HG03097 (cell line): ENCODE measurements at regions not wholly inside any gene's neighbourhood (a gene's known extent, or its start where the extent isn't known, plus 50 kb on each side); places are given as distances from the start of the nearest gene placed in this dataset.
"Not testable (repeated sequence)": the region's sequence is repeated elsewhere in the genome, so short reads cannot be mapped to it uniquely, and the experiment has no call there.

Source experiments
- ATAC-seq: cut with Tn5 transposase; IDR thresholded peaks from one replicate; pipeline ENCODE4 v1.9.1; 2021; ENCODE audit not compliant: unreplicated experiment, low FRiP score

DNA sequence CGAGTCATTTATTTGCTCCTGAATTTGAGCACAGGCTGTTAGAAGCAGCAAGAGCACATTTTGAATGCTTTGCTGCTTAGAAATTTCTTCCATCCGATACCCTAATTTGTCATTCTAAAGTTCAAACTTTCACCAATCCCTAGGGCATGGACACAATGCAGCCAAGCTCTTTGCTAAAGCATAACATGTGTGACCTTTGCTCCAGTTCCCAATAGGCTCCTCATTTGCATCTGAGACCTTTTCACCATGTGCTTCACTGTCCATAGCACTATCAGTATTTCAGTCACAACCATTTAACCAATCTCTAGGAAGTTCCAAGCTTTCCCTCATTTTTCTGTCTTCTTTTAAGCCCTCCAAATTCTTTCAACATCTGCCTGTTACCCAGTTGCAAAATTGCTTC, 1333.1 kb downstream of the SI start:
- ATAC-seq, result no peak

DNA sequence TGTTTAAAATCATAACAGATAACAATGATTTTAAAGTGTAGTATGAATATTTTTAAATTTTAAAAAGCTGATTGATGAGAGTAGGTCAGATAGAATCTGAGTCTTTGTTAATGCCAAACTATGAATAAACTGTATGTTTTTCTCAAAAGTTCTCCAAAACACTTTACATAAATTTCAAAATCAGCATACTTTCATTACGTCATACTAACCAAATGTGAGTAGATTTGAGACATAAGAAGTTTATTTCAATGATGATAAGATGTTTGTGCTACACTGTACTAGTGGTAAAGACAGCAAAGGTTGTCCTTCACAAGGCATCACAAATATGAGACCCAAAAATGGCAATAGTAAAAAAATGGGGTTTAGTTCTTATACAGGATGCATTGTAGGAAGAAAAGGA, 1342.9 kb downstream of the SI start:
- no peak for ATAC-seq

DNA sequence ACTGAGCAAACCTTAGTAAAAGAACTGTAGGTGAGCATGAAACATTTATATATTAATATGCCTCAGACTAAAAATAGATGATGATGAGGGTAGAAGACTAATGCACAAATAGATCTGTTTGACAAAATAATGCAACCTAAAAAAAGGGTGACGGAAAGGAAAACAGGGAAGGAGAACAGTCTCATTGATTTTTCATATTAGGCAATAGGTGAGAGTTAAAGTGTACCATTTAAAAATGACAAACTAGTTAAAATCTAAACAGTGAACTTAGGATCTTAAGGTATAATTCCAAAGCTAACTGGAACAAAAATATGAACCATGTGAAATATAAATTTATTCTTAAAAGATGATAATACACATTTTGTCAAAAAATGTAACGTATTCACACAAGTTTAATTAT, 1347.6 kb downstream of the SI start:
- no peak for ATAC-seq

GRCh38 chr3:163726125-163726524, 1352.2 kb downstream of the SI start:
- no peak for ATAC-seq

- no peak for ATAC-seq
These were observed 1355.9 kb downstream of the SI start for GRCh38 chr3:163722405-163722804.

DNA sequence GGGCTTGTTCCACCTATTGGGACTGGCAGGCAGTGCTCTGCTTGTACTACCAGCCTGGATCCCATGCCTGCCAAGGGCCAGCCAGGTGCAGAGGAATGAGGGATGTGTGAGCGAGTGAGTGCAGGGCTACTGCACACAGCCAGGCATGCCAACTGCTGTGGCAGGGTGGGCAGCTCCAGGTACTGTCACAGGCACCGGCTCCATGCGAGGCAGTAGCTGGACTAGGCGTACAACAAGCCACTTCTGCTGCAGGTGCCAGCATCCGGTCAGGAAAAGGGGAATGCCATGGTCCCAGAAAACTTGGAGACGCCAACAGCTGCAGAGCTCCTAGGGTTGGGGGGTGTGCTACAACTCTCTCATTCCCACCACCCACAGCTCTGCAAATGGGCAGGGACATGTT, 1356.7 kb downstream of the SI start:
- no peak for ATAC-seq

- no peak for ATAC-seq
These were observed 1360.9 kb downstream of the SI start for GRCh38 chr3:163717377-163717776.

GRCh38 chr3:163708428-163708827, 1369.9 kb downstream of the SI start:
- ATAC-seq, result no peak

DNA sequence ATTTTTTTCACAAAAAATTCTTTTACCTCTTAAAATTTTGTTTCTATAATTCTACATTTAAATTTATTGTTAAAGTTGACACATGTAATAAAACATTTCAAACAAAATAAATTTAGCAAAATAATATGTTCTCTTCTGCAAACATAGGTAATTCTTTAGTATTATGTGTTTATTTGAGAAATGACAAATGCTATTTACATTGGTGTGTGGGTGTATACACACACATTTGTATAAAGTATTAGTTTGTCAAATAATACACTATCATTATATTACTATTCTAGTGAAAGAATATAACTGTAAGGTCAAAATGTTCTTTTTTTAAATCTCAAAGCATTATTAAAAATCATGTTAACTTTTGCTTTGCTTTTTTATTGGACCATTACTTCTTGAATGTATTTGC, 1370.6 kb downstream of the SI start:
- no peak for ATAC-seq

DNA sequence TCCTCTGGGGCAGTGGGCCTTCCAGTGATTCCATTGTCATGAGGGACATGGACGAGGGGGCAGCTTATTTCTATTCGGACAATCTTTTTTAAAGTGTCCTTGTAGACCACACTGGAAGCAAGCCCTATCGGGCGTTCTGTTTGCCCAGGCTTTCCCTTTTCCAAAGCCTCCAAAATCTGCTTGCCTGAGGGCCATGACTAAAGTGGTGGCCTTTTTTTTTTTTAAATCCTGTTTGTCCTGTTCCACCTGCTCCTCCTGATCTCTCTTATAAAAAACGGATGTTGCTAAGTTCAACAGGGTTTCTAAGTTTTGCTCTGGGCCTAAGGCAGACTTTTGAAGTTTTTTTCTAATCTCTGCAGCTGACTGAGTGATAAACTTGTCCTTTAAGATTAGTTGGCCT, 1380.1 kb downstream of the SI start:
- ATAC-seq, result not testable (repeated sequence)

DNA sequence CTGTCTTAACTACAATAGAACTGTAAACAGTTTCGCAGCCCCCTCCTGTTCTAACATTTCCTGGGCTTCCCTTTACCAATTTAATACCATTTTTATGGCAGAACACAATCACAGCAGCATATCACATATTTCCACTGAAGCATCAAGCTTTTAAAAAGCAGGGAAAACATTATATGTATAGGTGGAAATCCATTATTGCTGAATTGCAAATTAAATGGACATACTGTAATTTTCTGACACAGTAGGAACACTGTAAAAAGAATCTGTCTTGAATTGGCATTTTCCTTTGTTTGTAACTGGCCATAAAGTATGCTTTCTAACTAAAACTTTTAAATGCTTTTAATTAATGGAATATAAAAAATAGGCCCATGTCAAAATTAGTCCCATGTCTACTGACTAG, 1385.8 kb downstream of the SI start:
- no peak for ATAC-seq

DNA sequence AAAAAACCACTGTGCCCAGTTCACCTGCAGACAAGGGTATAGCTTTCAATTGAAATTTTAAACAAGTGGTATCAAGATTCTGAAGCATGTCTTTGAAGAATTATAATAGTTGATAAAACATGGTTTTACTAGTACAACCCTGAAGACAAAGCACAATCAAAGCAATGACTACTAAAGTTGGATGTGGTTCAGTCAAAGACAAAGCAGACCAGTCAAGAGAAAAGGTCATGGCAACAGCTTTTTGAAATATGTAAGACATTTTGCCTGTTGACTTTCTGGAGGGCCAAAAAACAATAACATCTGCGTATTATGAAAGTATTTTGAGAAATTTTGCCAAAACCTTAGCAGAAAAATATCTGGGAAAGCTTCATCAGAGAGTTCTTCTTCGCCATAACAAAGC, 1393.6 kb downstream of the SI start:
- ATAC-seq, result no peak

- no peak for ATAC-seq
These were observed 1405.3 kb downstream of the SI start for GRCh38 chr3:163672954-163673353.

- ATAC-seq, result no peak
These were observed 1407.1 kb downstream of the SI start for GRCh38 chr3:163671201-163671600.

- ATAC-seq, result no peak
These were observed 1413.8 kb downstream of the SI start for GRCh38 chr3:163664466-163664865.

DNA sequence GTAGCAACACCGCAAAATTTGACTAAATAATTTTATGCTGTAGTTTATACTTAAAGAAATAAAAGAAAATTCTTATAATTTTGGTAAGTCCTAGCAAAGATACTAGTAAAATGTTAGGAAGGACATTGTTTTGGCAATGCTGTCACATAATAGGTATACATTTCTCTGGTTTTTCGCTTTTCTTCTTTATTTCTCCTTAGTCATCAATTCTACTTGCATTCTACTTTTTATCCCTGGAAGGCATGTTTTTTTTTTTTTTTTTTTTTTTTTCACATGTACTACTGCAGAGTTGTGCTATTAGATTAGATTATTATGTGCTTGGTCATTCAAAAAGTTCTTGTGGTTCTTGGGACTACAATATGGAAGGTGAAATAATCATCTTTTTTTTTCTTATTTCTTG, 1421.2 kb downstream of the SI start:
- no peak for ATAC-seq

DNA sequence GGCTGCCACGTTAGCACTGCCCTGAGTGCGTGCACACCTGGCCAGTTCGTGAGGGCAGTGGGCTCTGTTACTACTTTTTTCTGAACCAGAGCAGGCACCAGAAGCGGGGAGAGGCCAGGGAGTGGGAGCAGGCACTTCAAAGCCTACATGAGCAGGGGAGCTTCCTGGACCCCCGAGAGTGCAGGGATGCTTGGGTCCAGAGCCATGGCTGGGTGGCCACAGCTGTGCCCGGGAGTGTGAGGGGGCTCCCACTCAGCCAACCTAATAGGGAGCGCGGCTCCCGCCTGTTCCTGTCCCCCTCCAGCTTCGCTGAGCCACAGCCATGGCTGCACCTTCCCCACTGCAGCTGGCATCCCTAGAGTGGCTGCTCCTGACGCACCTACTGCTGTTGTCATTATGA, 1423.3 kb downstream of the SI start:
- no peak for ATAC-seq

DNA sequence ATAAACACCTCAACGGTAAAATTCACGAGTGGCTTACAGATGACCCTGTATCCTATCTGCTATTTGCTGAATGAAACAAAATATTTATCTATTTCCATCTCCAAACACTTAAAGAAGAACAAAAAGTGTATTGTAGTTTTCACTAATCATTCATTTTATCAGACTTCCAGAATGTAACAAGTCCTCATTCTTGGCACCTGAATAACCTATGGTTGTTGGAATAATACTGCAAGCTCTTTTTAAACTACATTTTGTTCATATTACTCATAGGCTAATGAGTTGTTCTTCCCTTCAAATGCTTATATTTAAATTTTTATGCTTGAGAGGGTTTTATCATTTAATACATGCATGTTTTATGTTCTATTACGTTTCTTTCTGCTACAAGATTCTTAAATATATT, 1434.1 kb downstream of the SI start:
- no peak for ATAC-seq

- ATAC-seq, result no peak
These were observed 1445.6 kb downstream of the SI start for GRCh38 chr3:163632722-163633121.

DNA sequence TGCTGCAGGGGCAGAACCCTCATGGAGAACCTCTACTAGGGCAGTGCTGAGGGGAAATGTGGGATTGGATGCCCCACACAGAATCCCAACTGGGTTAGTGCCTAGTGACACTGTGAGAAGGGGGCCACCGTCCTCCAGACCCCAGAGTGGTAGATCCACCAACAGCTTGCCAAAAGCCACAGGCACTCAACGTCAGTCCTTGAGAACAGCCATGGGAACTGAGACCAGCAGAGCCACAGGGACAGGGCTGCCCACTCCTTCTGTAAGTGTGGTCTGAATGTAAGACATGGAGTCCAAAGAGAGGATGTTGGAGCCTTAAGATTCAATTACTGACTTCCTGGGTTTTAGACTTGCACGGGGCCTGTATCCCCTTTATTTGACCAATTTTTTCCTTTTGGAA, 1451.5 kb downstream of the SI start:
- no peak for ATAC-seq

DNA sequence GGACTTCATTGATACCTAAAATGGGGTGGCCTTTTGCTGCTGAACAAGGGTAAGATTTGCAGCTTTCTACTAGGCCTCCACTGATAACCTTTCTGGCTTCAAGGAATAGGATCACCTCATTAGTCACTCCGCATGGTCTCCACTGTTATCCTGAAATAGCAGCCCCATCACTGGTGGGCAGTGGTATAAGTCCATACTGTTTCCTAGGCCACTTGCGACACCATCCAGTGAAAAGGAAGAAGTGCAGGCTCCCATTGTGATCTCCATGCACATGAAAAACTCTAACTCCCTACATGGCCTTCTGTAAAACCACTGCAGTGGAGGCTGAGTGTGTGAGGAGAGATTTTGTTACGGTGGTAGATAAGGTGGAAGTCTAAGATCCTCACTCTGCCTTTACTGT, 1455.9 kb downstream of the SI start:
- ATAC-seq, result no peak

GRCh38 chr3:163614886-163615285, 1463.4 kb downstream of the SI start:
- ATAC-seq, result no peak

DNA sequence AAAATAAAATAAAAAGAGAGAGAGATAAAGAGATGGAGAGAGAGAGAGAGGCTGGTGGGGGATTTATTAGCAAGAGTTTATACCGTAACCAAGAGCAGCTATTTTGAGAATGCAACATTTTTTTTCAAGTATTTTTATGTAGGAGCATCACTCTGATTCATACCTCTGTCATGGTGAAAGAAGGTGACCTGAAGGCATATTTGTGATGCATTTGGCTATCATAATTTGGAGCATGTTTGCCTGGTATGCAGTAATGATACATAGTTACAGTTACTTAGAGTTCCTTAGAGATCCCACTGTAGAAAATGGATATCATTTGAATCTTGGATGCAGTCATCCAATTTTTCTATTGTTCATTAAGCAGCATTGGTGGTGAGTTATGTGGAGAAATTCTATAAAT, 1472.4 kb downstream of the SI start:
- ATAC-seq, result no peak

DNA sequence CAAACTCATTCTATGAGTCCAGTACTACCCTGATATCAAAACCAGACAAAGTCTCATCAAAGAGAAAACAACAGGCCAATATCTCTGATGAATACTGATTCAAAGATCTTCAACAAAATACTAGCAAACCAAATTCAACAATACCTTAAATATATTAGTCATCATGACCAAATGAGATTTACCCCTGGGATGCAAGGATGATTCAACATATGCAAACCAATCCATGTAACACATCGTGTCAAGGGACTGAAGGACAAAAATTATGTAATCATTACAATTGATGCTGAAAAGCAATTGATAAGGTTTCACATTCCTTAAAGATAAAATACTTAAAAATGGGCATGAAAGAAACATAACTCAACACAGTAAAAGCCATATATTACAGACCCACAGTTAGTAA, 1476.9 kb downstream of the SI start:
- no peak for ATAC-seq
